Suppressor macrophage (primary cell): ENCODE measurements at regions not wholly inside any gene's neighbourhood (a gene's known extent, or its start where the extent isn't known, plus 50 kb on each side); places are given as distances from the start of the nearest gene placed in this dataset.

Experiments
- DNase-seq, 4 experiments: peaks; one replicate each; pipeline ENCODE4 v3.0.0-alpha.2; 2020 to 2022

DNA sequence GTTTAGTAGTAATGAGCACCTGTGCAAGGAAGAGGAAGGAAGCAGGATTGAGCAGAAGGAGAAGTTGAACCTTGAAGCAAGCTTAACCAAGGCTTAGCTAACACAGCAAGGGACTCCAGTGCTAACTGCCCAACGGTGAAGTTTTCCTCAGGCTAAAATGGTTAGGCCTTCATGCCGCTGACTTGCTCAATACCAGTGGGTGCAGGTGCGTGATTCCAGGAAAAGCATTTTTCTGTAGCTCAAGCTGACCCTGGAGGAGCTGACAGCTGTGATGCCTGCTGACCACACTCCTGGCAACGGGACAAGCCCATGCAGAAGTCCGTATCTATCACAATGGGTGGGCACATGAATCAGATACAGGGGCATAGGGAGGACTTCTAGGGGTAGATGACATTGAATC is 76.5 kb upstream of the FGGY start:
- peak; percentile 1 to 40 (median 36) for DNase-seq

DNA sequence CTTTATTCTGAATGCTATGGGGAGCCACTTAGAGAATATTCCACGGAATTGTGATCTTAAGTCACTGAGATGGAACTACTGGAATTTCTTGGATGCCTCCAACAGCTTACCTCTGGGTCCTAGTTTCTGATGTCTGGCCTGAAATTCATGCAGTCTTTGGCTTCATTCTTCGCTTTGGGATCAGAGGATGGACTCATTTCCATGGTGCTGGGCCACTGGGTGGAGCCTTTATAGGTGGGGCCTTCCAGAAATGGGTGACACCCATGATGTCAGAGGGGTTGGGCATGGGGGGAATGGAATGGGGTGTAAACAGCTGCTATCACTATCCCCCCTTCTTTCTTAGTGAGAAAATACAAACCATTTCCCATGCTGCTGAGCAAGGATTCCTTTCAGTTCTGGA is 73.7 kb upstream of the FGGY start:
- DNase-seq = no peak

DNA sequence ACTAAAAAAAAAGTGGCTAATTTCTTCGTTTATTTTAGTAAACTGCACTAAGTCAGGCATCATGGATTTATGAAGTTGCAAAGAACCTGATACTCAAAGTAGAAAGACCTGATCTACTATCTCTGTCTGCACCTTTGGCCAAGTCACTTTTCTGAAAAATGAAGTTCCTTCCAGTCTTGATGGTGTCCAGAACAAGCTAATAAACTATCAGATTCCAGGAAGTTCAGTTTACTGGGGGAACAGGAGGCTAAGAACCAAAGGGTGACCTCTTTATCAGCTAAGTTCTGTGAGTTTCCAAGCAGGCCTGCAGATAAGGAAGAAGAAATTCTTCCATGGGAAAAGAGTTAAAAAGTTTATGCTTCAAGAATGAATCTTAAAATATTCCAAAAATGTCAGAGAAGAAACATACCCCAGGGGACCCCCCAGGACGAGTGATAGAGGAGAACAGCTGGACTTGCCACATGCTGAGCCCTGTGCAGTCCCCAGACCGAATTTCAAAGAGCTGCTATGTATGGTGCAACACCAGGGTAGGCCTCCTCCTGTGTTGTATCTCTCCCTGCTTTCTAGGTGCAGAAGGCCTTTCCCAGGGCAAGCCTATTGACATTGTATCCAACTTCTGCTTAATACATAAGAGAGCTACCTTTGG is 72.8 kb upstream of the FGGY start:
- DNase-seq = no peak

DNA sequence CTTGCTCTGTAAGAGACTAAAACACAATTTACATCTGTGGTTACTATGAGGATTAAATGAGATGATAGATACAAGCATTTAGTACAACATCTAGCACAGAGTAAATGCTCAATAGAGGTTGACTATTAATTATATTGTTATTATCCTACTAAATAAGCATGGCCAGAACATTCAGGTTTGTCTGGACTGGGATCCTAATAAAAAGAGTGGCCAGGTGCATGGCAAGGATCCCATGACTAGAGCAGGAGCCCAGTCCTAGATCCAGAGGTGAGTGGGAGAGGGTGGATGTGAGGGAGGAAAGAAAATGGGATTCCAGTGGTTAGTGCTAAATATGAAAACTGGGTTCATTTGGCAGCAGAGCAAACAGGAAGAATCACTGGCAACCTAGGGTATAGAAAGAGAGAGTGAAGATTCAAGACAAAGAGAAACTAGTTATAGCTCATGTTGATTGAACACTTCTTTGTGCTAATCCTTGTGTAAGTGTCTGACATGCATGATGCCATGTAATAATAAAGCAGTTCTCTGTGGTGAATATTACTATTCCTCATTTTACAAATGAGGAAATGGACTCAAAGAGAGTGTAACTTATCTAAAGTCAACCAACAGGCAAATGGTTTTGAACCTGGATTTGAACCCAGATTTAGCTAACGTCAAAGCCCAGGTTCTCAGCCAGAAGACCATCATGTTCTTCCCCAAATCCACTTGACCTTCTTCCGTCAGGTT is 71.1 kb upstream of the FGGY start:
- DNase-seq = peak in 2 of 4 experiments; percentile 64

DNA sequence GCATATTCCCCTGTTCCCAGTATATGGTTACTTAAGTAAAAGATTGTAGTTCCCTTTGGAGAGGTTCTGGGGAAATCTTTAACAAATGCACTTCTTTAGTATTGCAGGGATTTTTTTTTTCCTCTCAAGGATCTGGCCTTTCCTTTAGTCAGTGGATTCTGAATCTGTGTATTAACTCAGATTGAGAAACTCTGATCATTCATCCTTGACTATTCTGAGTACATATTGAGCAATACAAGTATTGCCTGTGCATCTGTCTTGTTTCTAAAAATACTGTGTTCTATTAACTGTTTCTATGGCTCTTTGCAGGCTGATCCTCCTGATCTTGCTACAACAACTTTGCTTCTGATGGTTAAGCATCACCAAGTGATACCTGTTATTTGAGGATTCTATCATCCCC is 67.8 kb upstream of the FGGY start:
- peak in 3 of 4 experiments; percentile 15 to 66 (median 62) for DNase-seq

DNA sequence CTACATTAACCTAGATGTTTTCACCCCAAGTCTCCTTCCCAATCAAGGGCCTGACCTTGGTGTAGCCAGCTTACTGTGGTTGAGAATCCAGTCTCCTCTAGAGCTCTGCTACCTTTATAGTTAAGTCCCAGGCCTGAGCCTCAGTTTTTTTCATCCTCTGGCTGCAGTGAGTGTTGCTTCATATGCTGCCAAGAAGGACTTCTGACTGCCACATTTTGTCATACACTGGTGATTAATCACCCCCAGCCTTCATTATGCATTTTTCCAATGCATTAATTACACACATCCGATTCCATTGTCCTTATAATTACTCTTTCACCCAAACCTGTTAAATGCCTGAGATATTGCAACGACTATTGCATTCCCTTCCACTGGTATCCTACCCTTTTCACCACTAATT is 66.3 kb upstream of the FGGY start:
- DNase-seq = peak in 3 of 4 experiments; percentile 21 to 37 (median 33)

DNA sequence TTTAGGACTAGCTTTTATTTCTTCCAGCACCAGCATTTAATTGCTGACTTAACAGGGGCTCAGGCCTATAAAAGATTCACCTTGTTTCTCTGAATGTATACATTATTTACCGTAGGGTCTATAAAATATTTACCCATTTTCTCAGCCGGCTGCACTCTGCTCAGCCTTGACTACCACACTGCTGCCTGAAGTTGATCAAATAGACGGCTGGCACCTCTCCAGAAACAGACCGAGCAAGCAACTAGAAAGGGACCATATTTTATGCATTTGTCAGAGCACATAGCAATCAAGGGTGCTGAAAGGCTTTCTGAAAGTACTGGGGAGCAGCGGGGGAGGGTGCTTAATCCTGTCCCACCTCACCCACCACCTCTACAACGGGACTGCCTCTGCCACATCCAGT is 64.7 kb upstream of the FGGY start:
- no peak for DNase-seq

DNA sequence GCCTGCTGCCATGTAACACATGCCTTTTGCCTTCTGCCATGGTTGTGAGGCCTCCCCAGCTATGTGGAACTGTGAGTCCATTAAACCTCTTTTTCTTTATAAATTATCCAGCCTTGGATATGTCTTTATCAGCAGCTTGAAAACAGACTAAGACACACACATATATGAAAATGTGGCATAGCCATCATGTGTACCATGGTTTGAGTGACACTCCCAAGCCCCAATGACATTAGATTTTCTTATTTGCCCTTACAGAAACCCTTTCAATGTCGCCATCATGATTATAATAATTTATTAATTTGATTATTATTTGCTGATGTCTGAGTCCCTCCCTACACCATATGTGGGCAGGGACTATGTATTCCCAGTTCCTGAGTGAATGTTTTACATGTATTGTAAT is 63.5 kb upstream of the FGGY start:
- DNase-seq = no peak

DNA sequence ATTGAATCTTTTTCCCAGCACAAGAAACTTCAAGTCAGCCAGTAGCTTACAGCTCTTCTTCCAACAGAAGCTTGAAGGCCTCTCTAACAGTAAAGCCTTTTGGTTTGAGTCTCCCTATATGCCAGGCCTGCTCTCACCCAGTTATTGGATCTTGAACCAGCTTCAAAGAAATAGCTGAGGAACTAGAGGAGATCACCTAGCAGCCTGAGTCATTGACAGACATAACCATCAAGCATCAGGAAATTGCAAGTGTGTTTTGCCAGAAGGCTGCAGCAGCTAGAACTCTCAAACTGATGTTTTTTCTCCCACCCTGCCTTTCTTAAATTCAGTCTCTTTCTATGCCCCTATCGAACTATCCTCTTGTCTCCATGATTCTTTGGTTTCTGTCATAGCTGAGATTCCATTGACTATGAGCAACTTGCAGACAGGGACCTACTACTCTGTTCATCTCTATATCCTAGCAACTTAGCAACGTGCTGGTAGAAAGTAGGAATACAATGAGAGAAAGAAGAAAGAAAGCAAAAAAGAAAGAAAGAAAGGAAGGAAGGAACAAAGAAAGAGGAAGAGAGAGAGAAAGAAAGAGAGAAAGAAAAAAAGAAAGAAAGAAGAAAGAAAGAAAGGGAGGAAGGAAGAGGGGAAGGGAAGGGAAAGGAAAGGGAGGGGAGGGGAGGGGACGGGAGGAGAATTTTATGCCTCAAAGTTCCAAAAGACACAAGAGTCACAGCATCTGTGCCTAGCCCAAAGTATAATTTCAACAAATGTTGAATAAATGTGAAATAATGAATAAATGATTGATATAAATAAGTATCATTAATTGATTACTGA is 60.0 kb upstream of the FGGY start:
- no peak for DNase-seq

DNA sequence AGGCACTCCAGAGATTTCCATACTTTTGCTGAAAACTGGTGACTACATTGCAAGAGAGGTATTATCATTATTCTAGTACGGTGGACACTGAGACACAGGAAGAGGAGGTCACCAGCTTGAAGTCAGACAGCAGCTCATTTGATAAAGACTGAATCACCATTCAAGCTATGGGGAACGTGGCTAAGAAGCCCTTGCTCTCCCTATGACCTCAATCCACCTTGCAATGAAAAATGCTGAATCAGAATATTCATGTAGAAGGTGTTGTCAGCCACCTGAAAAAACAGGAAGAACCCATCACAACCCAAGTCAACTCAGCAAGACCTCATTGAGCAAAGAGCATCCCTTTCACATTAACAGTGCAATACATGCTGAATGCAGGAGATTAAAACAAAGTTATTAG is 59.0 kb upstream of the FGGY start:
- DNase-seq = no peak

DNA sequence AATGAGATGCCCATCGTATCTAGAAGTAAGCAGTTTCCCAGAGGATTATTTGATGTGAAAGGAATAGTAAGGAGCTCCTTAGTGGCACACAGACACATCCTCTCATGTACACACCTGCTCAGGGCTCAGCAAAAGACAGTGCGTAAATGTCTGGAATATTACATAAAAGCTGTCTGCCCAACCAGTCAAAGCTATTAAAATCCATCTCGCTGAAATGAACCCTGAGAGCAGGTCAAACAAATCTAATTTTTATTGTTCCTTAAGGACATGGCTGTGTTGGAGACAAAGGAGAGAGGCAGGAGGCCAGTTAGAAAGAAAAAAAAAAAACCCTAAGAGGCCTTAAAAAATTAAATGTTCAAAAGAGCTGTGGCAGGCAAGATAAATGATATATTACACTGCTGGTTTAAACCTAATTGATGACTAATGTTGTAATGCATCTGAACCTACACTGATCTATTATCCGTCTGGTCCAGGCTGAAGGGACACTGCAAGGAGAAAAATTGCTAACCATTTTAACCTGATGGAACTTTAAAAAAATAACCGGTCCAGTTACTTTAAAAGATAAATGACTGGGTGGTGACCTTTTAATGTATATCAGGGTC is 58.5 kb upstream of the FGGY start:
- DNase-seq = no peak

DNA sequence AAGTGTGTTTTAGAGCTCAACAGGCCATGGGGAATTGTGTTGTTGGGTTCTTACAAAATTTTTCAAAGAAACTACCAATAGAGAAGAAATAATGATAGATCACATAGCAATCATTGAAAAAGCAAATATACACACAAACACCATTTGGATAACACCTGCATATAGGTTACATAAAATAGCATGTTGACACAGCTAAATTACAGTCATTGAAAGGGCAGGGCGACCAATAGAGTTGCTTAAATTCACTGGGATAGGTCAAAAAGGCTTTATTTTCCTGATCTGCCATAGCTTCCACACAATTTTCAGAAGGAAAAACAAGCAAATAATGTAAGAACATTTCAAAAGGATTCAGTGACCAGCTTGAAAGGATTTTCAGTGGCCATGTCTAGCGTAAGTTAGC is 57.9 kb upstream of the FGGY start:
- no peak for DNase-seq

DNA sequence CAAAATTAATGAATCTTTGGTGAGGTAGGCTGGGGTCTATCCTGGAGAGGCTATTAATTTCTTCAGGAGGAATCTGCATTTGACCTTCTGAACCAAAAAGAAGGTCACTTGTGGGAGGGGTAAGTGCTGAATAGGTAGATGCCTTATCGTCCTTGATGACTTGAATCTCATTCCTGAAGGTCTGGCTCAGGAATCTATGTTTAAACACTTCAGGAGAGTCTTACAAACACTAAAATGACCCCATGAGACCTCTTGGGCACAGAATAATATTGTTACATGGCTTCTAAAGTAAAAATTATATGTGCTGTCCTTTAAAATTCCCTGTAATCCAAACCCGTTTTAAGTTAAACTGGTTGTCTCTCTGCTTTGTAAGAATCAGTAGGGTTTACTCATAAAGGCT is 55.0 kb upstream of the FGGY start:
- DNase-seq = no peak

DNA sequence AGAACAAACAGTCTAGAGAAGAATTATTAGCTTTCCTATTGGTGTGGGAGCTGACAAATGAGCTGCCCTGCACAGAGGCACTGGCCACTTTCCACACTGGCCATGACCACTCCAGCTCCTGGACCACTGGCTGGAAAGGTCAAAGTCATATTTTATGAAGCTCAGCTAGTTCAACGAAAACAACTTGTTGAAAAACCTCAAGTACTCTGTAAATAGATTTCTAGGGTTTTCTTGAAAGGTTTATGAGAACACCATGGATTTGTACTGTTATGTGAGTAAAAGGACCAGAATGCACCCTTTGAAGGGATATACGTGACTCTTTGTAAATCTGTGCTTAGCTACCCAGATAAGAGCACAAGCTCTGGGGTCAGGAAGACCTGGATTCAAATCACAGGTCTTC is 54.5 kb upstream of the FGGY start:
- DNase-seq = no peak

DNA sequence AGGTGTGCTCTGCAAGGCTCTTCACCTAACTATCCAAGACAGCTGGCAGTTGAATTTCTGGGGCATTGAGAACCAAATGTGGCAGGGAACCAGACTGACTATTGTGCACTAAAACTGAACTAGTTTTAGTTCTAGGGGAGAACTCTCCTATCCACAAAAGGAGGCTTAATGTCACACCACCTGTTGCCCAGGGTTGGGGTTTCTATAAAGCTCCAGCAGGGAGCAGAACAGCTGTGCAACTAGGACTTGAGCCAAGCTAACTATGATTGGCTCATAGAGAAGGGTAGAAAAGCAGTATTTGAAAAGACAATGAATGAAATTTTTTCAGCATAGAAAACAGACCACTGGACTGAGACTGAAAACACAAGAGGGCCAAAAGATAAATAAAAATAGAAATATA is 53.3 kb upstream of the FGGY start:
- DNase-seq = no peak

DNA sequence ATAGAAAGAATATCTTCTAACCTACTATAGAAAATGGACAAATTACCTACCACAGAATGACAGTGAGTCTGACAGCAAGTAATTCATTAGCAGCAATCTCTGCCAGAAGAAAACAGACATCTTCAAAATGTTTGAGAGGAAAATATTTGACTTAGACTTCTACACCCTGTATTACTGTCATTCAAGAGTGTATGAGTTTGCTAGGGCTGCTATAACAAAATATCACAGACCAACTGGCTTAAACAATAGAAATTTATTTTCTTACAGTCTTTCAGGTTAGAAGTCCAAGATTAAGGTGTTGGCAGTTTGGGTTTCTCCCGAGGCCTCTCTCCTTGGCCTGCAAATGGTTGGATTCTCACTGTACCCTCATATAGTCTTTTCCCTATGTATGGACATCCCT is 52.9 kb upstream of the FGGY start:
- no peak for DNase-seq

DNA sequence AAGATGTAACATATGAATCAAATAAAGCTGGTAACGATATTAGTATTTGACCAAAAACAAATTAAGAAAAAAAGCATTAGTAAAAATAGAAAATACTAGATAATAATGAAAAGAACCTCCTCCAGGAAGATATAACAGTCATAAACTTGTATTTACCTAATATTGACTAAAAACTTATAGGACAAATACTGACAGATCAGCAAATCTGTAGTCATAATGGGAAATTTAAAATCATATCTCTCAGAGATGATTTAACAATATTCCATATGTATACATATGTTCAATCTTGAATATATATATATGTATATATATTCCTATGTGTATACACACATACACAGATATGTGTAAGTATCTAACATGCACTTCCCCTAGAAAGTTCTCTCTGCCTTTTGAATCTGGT is 52.0 kb upstream of the FGGY start:
- DNase-seq = no peak
